Uterus (tissue), 2 donors: ENCODE measurements at regions not wholly inside any gene's neighbourhood (a gene's known extent, or its start where the extent isn't known, plus 50 kb on each side); places are given as distances from the start of the nearest gene placed in this dataset.

Experiments used
- CTCF ChIP-seq, 4 experiments: fragments of 200-600 bp in 2 of 4; fragments of 450-650 bp in 2 of 4; sonication (generic) in 2 of 4; IDR thresholded peaks; one replicate each; pipeline ENCODE4 v1.5.1; 2016 to 2019; ENCODE audit warnings: antibody characterized with exemption in 4 of 4, mild to moderate bottlenecking in 2 of 4, moderate library complexity in 1 of 4
- POLR2A ChIP-seq, 2 donors: fragments of 450-650 bp; IDR thresholded peaks; one replicate each; pipeline ENCODE4 v1.6.1; 2016; ENCODE audit warnings: antibody characterized with exemption in 2 of 2, mild to moderate bottlenecking in 1 of 2, moderate library complexity in 1 of 2

GRCh38 chr5:34516686-34517085 lies 139.4 kb upstream of the RAI14 start:
- TF ChIP-seq CTCF (IDR thresholded peaks at IDR 0.05) (no peak), POLR2A (IDR thresholded peaks at IDR 0.05) (no peak)
